OCI-LY7 (cell line): ENCODE measurements at regions not wholly inside any gene's neighbourhood (a gene's known extent, or its start where the extent isn't known, plus 50 kb on each side); places are given as distances from the start of the nearest gene placed in this dataset.
"Not testable (repeated sequence)": the region's sequence is repeated elsewhere in the genome, so short reads cannot be mapped to it uniquely, and the experiment has no call there.

ENCODE experiments used
- BruUV-seq: library from RNA; stranded (reverse); fragments of 400-500 nt; replicated peaks from 2 replicates; lab custom pipeline; 2021; lab: Mats Ljungman, UMichigan
- CTCF ChIA-PET: fragments of 300-600 bp; sonication (Branson Sonifier 250); formaldehyde crosslinking; loops from one replicate; lab custom pipeline; 2022; ENCODE audit warnings: antibody characterized with exemption; ENCODE audit not compliant: unreplicated experiment; lab: Charles Lee
- POLR2A ChIA-PET: fragments of 300-600 bp; sonication (Branson Sonifier 250); formaldehyde crosslinking; loops from one replicate; lab custom pipeline; 2022; ENCODE audit warnings: antibody characterized with exemption; lab: Charles Lee
- DNase-seq: peaks from one replicate; pipeline ENCODE4 v3.0.0-alpha.2; 2015; ENCODE audit warnings: low spot score
- H2AFZ ChIP-seq: fragments of 200-600 bp; sonication (generic), shearing (Covaris generic); 2 replicates; pipeline ENCODE4 v1.6.1; 2014; ENCODE audit warnings: mild to moderate bottlenecking, antibody characterized with exemption, low read length, moderate library complexity
- H3K27ac ChIP-seq: fragments of 200-600 bp; sonication (generic); 2 replicates; pipeline ENCODE4 v1.5.1; 2014; ENCODE audit warnings: mixed run types, low read depth, mild to moderate bottlenecking, moderate library complexity, low read length, inconsistent platforms; ENCODE audit not compliant: poor library complexity, severe bottlenecking
- H3K36me3 ChIP-seq: fragments of 200-600 bp; sonication (generic); 2 replicates; pipeline ENCODE4 v1.6.1; 2014; ENCODE audit warnings: mild to moderate bottlenecking, antibody characterized with exemption, low read length, moderate library complexity, mixed read lengths; ENCODE audit not compliant: insufficient read depth
- H3K4me1 ChIP-seq: fragments of 200-600 bp; sonication (generic); 2 replicates; pipeline ENCODE4 v1.5.1; 2014; ENCODE audit warnings: mild to moderate bottlenecking, low read length; ENCODE audit not compliant: insufficient read depth, poor library complexity, severe bottlenecking
- H3K4me2 ChIP-seq: fragments of 200-600 bp; sonication (generic); 2 replicates; pipeline ENCODE4 v1.6.1; 2014; ENCODE audit warnings: mild to moderate bottlenecking, low read length
- H3K4me3 ChIP-seq: fragments of 200-600 bp; sonication (generic); 2 replicates; pipeline ENCODE4 v1.5.1; 2014; ENCODE audit warnings: mild to moderate bottlenecking, low read depth, low read length; ENCODE audit not compliant: poor library complexity, severe bottlenecking
- H3K79me2 ChIP-seq: fragments of 200-600 bp; sonication (generic); 2 replicates; pipeline ENCODE4 v1.6.1; 2016; ENCODE audit warnings: low read depth, mild to moderate bottlenecking, low read length, moderate library complexity, mixed read lengths; ENCODE audit not compliant: insufficient read depth
- H3K9me2 ChIP-seq: fragments of 200-600 bp; sonication (generic); 2 replicates; pipeline ENCODE4 v1.6.1; 2016; ENCODE audit warnings: mild to moderate bottlenecking, low read length, mixed read lengths; ENCODE audit not compliant: insufficient read depth
- H3K9me3 ChIP-seq: fragments of 200-600 bp; sonication (generic); 2 replicates; pipeline ENCODE4 v1.6.1; 2014; ENCODE audit warnings: mild to moderate bottlenecking, mixed run types, low read length, mixed read lengths
- H4K20me1 ChIP-seq: fragments of 200-600 bp; sonication (generic); 2 replicates; pipeline ENCODE4 v1.6.1; 2014; ENCODE audit warnings: mild to moderate bottlenecking, antibody characterized with exemption, low read length, moderate library complexity, mixed read lengths; ENCODE audit not compliant: insufficient read depth
- EZH2phosphoT487 ChIP-seq: fragments of 200-600 bp; sonication (generic); IDR thresholded peaks from 2 replicates; pipeline ENCODE4 v1.6.1; 2018; ENCODE audit warnings: low read depth, borderline replicate concordance, mild to moderate bottlenecking, mixed run types, antibody characterized with exemption, low read length, moderate library complexity, mixed read lengths
- intact Hi-C: fragments of 100-400 bp; cut with micrococcal nuclease; formaldehyde crosslinking; loops from one replicate; pipeline ENCODE4 v1.10.0; 2022; ENCODE audit not compliant: unreplicated experiment
- TF ChIP-seq, protein P1 (sequence below): fragments of 200-600 bp; sonication (generic); conservative IDR thresholded peaks from 2 replicates; pipeline ENCODE4 v1.5.1; 2014; ENCODE audit warnings: mild to moderate bottlenecking, antibody characterized with exemption, low read length, moderate library complexity, mixed read lengths

DNA sequence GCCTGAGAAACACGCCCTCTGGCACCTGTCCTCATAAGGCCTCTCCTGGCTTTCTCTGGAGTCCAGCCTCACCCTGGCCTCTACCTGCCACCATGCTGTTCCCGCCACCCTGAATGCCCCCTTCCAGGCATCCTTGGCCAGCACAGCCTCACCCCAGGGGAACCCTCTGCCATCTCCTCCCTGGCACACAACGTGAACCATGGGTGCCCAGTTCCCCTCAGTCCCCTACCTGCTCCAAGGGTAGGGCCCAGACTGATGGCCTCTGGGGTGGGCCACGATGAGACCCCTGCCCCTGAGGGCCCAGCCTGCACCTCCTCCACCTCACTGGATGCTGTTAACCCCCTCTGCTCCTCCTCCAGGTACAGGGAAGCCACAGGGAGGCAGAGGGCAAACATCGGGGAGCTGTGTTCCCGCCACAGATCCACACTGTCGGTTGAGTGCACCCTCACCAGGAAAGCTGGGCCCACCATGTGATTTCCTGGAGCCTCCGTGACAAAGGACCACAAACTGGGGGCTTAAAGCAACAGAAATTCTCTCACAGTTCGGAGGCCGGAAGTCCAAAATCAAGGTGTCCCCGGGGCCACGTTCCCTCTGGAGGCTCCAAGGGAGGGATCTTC, 169.6 kb downstream of the BRD1 start:
- H3K4me2 ChIP-seq = no peak overlapping the region
- no peak overlapping the region for H3K27ac ChIP-seq
- intact Hi-C loops = no loop called here
- TF ChIP-seq EZH2phosphoT487 = no peak
- TF ChIP-seq, protein P1, sequence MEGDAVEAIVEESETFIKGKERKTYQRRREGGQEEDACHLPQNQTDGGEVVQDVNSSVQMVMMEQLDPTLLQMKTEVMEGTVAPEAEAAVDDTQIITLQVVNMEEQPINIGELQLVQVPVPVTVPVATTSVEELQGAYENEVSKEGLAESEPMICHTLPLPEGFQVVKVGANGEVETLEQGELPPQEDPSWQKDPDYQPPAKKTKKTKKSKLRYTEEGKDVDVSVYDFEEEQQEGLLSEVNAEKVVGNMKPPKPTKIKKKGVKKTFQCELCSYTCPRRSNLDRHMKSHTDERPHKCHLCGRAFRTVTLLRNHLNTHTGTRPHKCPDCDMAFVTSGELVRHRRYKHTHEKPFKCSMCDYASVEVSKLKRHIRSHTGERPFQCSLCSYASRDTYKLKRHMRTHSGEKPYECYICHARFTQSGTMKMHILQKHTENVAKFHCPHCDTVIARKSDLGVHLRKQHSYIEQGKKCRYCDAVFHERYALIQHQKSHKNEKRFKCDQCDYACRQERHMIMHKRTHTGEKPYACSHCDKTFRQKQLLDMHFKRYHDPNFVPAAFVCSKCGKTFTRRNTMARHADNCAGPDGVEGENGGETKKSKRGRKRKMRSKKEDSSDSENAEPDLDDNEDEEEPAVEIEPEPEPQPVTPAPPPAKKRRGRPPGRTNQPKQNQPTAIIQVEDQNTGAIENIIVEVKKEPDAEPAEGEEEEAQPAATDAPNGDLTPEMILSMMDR = no peak
- H4K20me1 ChIP-seq = no peaks in the 10 kb centered on the region
- H3K4me3 ChIP-seq = no peak overlapping the region
- no peaks in the 10 kb centered on the region for H3K9me3 ChIP-seq
- H3K9me2 ChIP-seq = no peaks in the 10 kb centered on the region
- POLR2A ChIA-PET = interaction anchor here (0.6 to 1.2 kb wide), 2 partner anchors 9 to 309 kb away, joined by 3 read pairs; no protein-coding TSS in a partner anchor
- H3K79me2 ChIP-seq = peaks cover 36% of the 10 kb centered on the region
- DNase-seq = no peak
- H3K36me3 ChIP-seq = peaks cover 34% of the 10 kb centered on the region
- H2AFZ ChIP-seq = peak overlapping the region; percentile 94
- no TSS peak for BruUV-seq
- H3K4me1 ChIP-seq = peaks cover 25% of the 10 kb centered on the region
- CTCF ChIA-PET = no interaction called here

- CTCF ChIA-PET = no interaction called here
- Histone ChIP-seq H3K27ac (peak overlapping the region; percentile 39), H3K4me3 (peak overlapping the region; percentile 94)
Measured at GRCh38 chr22:49657275-49657973, 170.2 kb downstream of the BRD1 start.

DNA sequence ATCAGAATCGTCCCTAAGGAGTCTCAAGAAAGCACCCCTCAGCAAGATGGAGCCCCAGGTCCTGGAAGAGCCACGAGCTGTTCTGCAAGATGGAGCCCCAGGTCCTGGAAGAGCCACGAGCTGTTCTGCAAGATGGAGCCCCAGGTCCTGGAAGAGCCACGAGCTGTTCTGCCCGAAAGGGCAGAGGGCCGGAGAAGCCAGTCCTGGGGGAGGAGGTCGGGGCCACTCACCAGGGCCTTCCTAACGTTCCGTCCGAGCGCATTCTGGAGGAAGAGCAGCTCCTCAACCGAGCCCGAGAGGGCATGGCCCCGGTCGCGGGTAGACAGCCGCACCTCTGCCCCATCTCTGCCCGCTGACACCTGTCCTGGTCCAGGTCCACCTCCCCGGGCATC, 170.8 kb downstream of the BRD1 start:
- Histone ChIP-seq H3K36me3 (peaks cover 44% of the 10 kb centered on the region), H3K79me2 (peaks cover 48% of the 10 kb centered on the region), H3K4me1 (peaks cover 25% of the 10 kb centered on the region), H3K27ac (peak overlapping the region; percentile 39), H2AFZ (peak overlapping the region; percentile 94), H3K4me3 (peak overlapping the region; percentile 94), H3K4me2 (peak overlapping the region; percentile 76)
- intact Hi-C loops, H3K9me2 ChIP-seq, H3K9me3 ChIP-seq, CTCF ChIA-PET, H4K20me1 ChIP-seq: not testable (repeated sequence)
- DNase-seq = peak; percentile 8
- POLR2A ChIA-PET = interaction anchor here (0.6 to 1.2 kb wide), 4 partner anchors 10 to 598 kb away, joined by 3 to 6 read pairs (median 3); no protein-coding TSS in a partner anchor
- TSS peak; percentile 53 for BruUV-seq

More at GRCh38 chr22:49657275-49657973, 170.2 kb downstream of the BRD1 start:
- intact Hi-C loops = no loop called here
- no TSS peak for BruUV-seq
- Histone ChIP-seq H3K9me2 (no peaks in the 10 kb centered on the region), H3K9me3 (no peaks in the 10 kb centered on the region), H3K4me2 (peak overlapping the region; percentile 76), H3K4me1 (peaks cover 25% of the 10 kb centered on the region), H2AFZ (peak overlapping the region; percentile 94), H3K79me2 (peaks cover 43% of the 10 kb centered on the region), H3K36me3 (peaks cover 38% of the 10 kb centered on the region), H4K20me1 (no peaks in the 10 kb centered on the region)
- TF ChIP-seq, protein P1 = no peak
- POLR2A ChIA-PET = interaction anchor here (0.6 to 1.2 kb wide), 5 partner anchors 9 to 599 kb away, joined by 3 to 6 read pairs (median 3); no protein-coding TSS in a partner anchor
- DNase-seq = peak; percentile 81
